ENCODE measurements at regions not wholly inside any gene's neighbourhood (a gene's known extent, or its start where the extent isn't known, plus 50 kb on each side); places are given as distances from the start of the nearest gene placed in this dataset.
A peak's percentile ranks its signal among the peaks of the same experiment; 100 is the strongest.

- Histone ChIP-seq H3K27ac (peak overlapping the region in 1 of 5 donors; percentile 31), H3K4me3 (no peak overlapping the region), H3K27me3 (no peaks in the 10 kb centered on the region), H3K9me3 (no peaks in the 10 kb centered on the region), H3K36me3 (no peaks in the 10 kb centered on the region), H3K4me1 (peaks cover 0 to 22% (median 4%) of the 10 kb centered on the region in 4 donors)
- intact Hi-C loops (cut with DNase I; ENCODE audit: low total_unique reads), result no loop called here
- DNase-seq, result peak in 1 of 2 donors; percentile 66
- 15 to 37% (median 19%) methylated on average over 1 of the region's 1 CpG for whole genome bisulfite sequencing, 5 donors
- TF ChIP-seq POLR2AphosphoS5 (IDR thresholded peaks at IDR 0.05), result no peak
- no peak for TF ChIP-seq EP300 (IDR thresholded peaks at IDR 0.05)
- TF ChIP-seq CTCF (IDR thresholded peaks at IDR 0.05), result no peak
- no peak for TF ChIP-seq POLR2A (IDR thresholded peaks at IDR 0.05)
Measured at GRCh38 chr2:216991563-216991962, 131.7 kb upstream of the TNP1 start.

- no peaks in the 10 kb centered on the region for H3K36me3 ChIP-seq
- intact Hi-C loops (cut with DNase I; ENCODE audit: low total_unique reads), result no loop called here
- DNase-seq, result no peak
Measured at GRCh38 chr2:216989340-216990129, 129.7 kb upstream of the TNP1 start.

GRCh38 chr2:216987252-216987821 lies 127.5 kb upstream of the TNP1 start:
- TF ChIP-seq CTCF (IDR thresholded peaks at IDR 0.05), result no peak
- no peak for TF ChIP-seq POLR2A (IDR thresholded peaks at IDR 0.05)
- no peak for TF ChIP-seq EP300 (IDR thresholded peaks at IDR 0.05)
- no peak for TF ChIP-seq POLR2AphosphoS5 (IDR thresholded peaks at IDR 0.05)
- peak in 1 of 2 donors; percentile 58 for DNase-seq
- H3K36me3 ChIP-seq, result no peaks in the 10 kb centered on the region
- H3K4me1 ChIP-seq, result peaks cover 0 to 11% (median 0%) of the 10 kb centered on the region in 4 donors
- WGBS, 5 donors, result 77 to 90% (median 84%) methylated on average over 6 of the region's 6 CpGs
- H3K27me3 ChIP-seq, result no peaks in the 10 kb centered on the region
- H3K27ac ChIP-seq, result peak overlapping the region in 2 of 5 donors; percentile 16 to 18
- intact Hi-C loops (cut with DNase I; ENCODE audit: low total_unique reads), result no loop called here
- no peaks in the 10 kb centered on the region for H3K9me3 ChIP-seq
- H3K4me3 ChIP-seq, result no peak overlapping the region

More at GRCh38 chr2:216989340-216990129, 129.7 kb upstream of the TNP1 start:
- H3K9me3 ChIP-seq, result no peaks in the 10 kb centered on the region
- 78 to 84% (median 83%) methylated on average over 5 of the region's 5 CpGs for WGBS, 5 donors
- H3K27ac ChIP-seq, result no peak overlapping the region
- no peak overlapping the region for H3K4me3 ChIP-seq
- H3K4me1 ChIP-seq, result peaks cover 0 to 18% (median 4%) of the 10 kb centered on the region in 4 donors
- H3K27me3 ChIP-seq, result no peaks in the 10 kb centered on the region
- TF ChIP-seq POLR2AphosphoS5 (IDR thresholded peaks at IDR 0.05) (no peak), POLR2A (IDR thresholded peaks at IDR 0.05) (no peak), CTCF (IDR thresholded peaks at IDR 0.05) (no peak), EP300 (IDR thresholded peaks at IDR 0.05) (no peak)

GRCh38 chr2:216985658-216986141 lies 125.8 kb upstream of the TNP1 start:
- Histone ChIP-seq H3K4me3 (no peak overlapping the region), H3K4me1 (peaks cover 0 to 5% (median 0%) of the 10 kb centered on the region in 4 donors), H3K9me3 (no peaks in the 10 kb centered on the region), H3K27me3 (no peaks in the 10 kb centered on the region), H3K27ac (no peak overlapping the region), H3K36me3 (no peaks in the 10 kb centered on the region)
- WGBS, 5 donors, result 40 to 67% (median 52%) methylated on average over 13 of the region's 13 CpGs
- intact Hi-C loops (cut with DNase I; ENCODE audit: low total_unique reads), result no loop called here
- peak in 1 of 2 donors; percentile 46 for DNase-seq
- TF ChIP-seq POLR2AphosphoS5 (IDR thresholded peaks at IDR 0.05) (no peak), EP300 (IDR thresholded peaks at IDR 0.05) (no peak), CTCF (IDR thresholded peaks at IDR 0.05) (no peak), POLR2A (IDR thresholded peaks at IDR 0.05) (no peak)
